Ovary (tissue), 7 donors: ENCODE measurements at regions not wholly inside any gene's neighbourhood (a gene's known extent, or its start where the extent isn't known, plus 50 kb on each side); places are given as distances from the start of the nearest gene placed in this dataset.

Experiments used
- DNase-seq, 5 donors: peaks; one replicate each; pipeline ENCODE4 v3.0.0-alpha.2; 2019 to 2020
- H3K27ac ChIP-seq, 2 donors: fragments of 200-600 bp; one replicate each; pipeline versions ENCODE4 v1.5.1 to v1.8.0; 2019 to 2022
- H3K27me3 ChIP-seq: fragments of 200-600 bp; one replicate; pipeline ENCODE4 v1.8.0; 2022
- H3K36me3 ChIP-seq: fragments of 200-600 bp; sonication (generic); one replicate; pipeline ENCODE4 v1.5.1; 2019
- H3K4me1 ChIP-seq: one replicate; pipeline ENCODE4 v1.8.1; 2013; ENCODE audit warnings: mild to moderate bottlenecking, moderate library complexity; ENCODE audit not compliant: insufficient read depth
- H3K4me3 ChIP-seq: fragments of 200-600 bp; sonication (generic); one replicate; pipeline ENCODE4 v1.5.1; 2017
- H3K9me3 ChIP-seq, 2 donors: fragments of 200-600 bp in 1 of 2; sonication (generic) in 1 of 2; one replicate each; pipeline versions ENCODE4 v1.5.1 to v1.8.1; 2013 to 2019; ENCODE audit warnings: mild to moderate bottlenecking in 1 of 2, moderate library complexity in 1 of 2
- CTCF ChIP-seq, 3 donors: fragments of 450-650 bp in 2 of 3; fragments of 200-600 bp in 1 of 3; IDR thresholded peaks; one replicate each; pipeline versions ENCODE4 v1.5.1 to v1.8.0; 2016 to 2022; ENCODE audit warnings: antibody characterized with exemption in 3 of 3, mild to moderate bottlenecking in 1 of 3
- EP300 ChIP-seq: sonication (generic); formaldehyde crosslinking; IDR thresholded peaks from one replicate; pipeline ENCODE4 v1.6.1; 2017; ENCODE audit warnings: antibody characterized with exemption
- POLR2A ChIP-seq: fragments of 450-650 bp; IDR thresholded peaks from one replicate; pipeline ENCODE4 v1.6.1; 2017; ENCODE audit warnings: antibody characterized with exemption, mild to moderate bottlenecking, moderate library complexity
- WGBS, 3 donors: extraction: QIAGEN DNeasy Blood & Tissue Kit in 1 of 3; methylation state at CpG; one replicate each; pipeline versions ENCODE4 v1.1.5 to v1.1.7; 2013 to 2017; 5-methylcytosine and 5-hydroxymethylcytosine counted together
- intact Hi-C, 4 donors: fragments of 100-400 bp; cut with DNase I; formaldehyde crosslinking; loops; one replicate each; pipeline versions ENCODE4 v1.11.0 to v1.15.1; 2022 to 2023
- donor health status: DM: no; HTN: no; CAD: no; lungs with moderate emphysema.
- donor health status: DM: no; HTN: no; CAD: no.
- donor health status: Bipolar disorder and iron deficiency.
- donor health status: DM: no; HTN: no; CAD: no.
- donor health status: DM: yes; HTN: yes; CAD: no.

- no peaks in the 10 kb centered on the region for H3K4me1 ChIP-seq
- TF ChIP-seq CTCF (IDR thresholded peaks at IDR 0.05): no peak
- TF ChIP-seq EP300: no peak
- no peak for TF ChIP-seq POLR2A
- no peaks in the 10 kb centered on the region for H3K9me3 ChIP-seq
- intact Hi-C loops: no loop called here
- no peak overlapping the region for H3K4me3 ChIP-seq
- H3K27me3 ChIP-seq: no peaks in the 10 kb centered on the region
- H3K27ac ChIP-seq: no peak overlapping the region
- no peak for DNase-seq
- 88 to 95% (median 93%) methylated on average over 1 of the region's 1 CpG for WGBS, 3 donors
- no peaks in the 10 kb centered on the region for H3K36me3 ChIP-seq
These were observed 50.9 kb upstream of the OSTN start for GRCh38 chr3:191148131-191148530.

GRCh38 chr3:191143224-191143623, 55.8 kb upstream of the OSTN start:
- no peak for TF ChIP-seq CTCF (IDR thresholded peaks at IDR 0.05)
- Histone ChIP-seq H3K27ac (no peak overlapping the region), H3K27me3 (no peaks in the 10 kb centered on the region), H3K9me3 (no peaks in the 10 kb centered on the region), H3K4me3 (no peak overlapping the region), H3K4me1 (no peaks in the 10 kb centered on the region), H3K36me3 (no peaks in the 10 kb centered on the region)
- intact Hi-C loops: no loop called here
- WGBS, 3 donors: 41 to 53% (median 45%) methylated on average over 1 of the region's 1 CpG
- DNase-seq: no peak

GRCh38 chr3:191141728-191142127, 57.3 kb upstream of the OSTN start:
- intact Hi-C loops: no loop called here
- TF ChIP-seq CTCF (IDR thresholded peaks at IDR 0.05) (no peak), EP300 (no peak), POLR2A (no peak)
- no peak overlapping the region for H3K27ac ChIP-seq
- H3K4me3 ChIP-seq: no peak overlapping the region
- 83 to 87% (median 83%) methylated on average over 4 of the region's 4 CpGs for WGBS, 3 donors
- no peaks in the 10 kb centered on the region for H3K27me3 ChIP-seq
- no peaks in the 10 kb centered on the region for H3K4me1 ChIP-seq
- no peaks in the 10 kb centered on the region for H3K9me3 ChIP-seq
- H3K36me3 ChIP-seq: no peaks in the 10 kb centered on the region
- DNase-seq: no peak

- no peak overlapping the region for H3K4me3 ChIP-seq
- intact Hi-C loops: loop anchor here in 1 of 4 donors (10.0 kb wide), 1 partner anchor 625 kb away; no protein-coding TSS in a partner anchor
- no peaks in the 10 kb centered on the region for H3K36me3 ChIP-seq
- 85 to 91% (median 88%) methylated on average over 3 of the region's 3 CpGs for WGBS, 3 donors
- no peaks in the 10 kb centered on the region for H3K27me3 ChIP-seq
- H3K4me1 ChIP-seq: no peaks in the 10 kb centered on the region
- no peak for DNase-seq
- no peak overlapping the region for H3K27ac ChIP-seq
- no peaks in the 10 kb centered on the region for H3K9me3 ChIP-seq
- no peak for TF ChIP-seq POLR2A
- no peak for TF ChIP-seq CTCF (IDR thresholded peaks at IDR 0.05)
- TF ChIP-seq EP300: no peak
These were observed 59.3 kb upstream of the OSTN start for GRCh38 chr3:191139736-191140135.

GRCh38 chr3:191138937-191139336, 60.1 kb upstream of the OSTN start:
- no peaks in the 10 kb centered on the region for H3K4me1 ChIP-seq
- intact Hi-C loops: loop anchor here in 1 of 4 donors (10.0 kb wide), 1 partner anchor 626 kb away; no protein-coding TSS in a partner anchor
- no peaks in the 10 kb centered on the region for H3K27me3 ChIP-seq
- TF ChIP-seq EP300 (no peak), CTCF (IDR thresholded peaks at IDR 0.05) (no peak), POLR2A (no peak)
- H3K27ac ChIP-seq: no peak overlapping the region
- no peak for DNase-seq
- no peaks in the 10 kb centered on the region for H3K9me3 ChIP-seq
- WGBS, 3 donors: 66 to 81% (median 75%) methylated on average over 1 of the region's 1 CpG
- no peak overlapping the region for H3K4me3 ChIP-seq
- H3K36me3 ChIP-seq: no peaks in the 10 kb centered on the region
